Epithelial cell of proximal tubule (primary cell): ENCODE measurements at regions not wholly inside any gene's neighbourhood (a gene's known extent, or its start where the extent isn't known, plus 50 kb on each side); places are given as distances from the start of the nearest gene placed in this dataset.
"Not testable (repeated sequence)": the region's sequence is repeated elsewhere in the genome, so short reads cannot be mapped to it uniquely, and the experiment has no call there.

ENCODE experiments used
- DNase-seq: peaks from one replicate; pipeline ENCODE4 v3.0.0-alpha.2; 2011; ENCODE audit warnings: low read depth
- H3K4me3 ChIP-seq: 2 replicates; pipeline ENCODE4 v1.5.1; 2011; ENCODE audit warnings: low read depth, mild to moderate bottlenecking, low read length
- TF ChIP-seq, protein P1 (sequence below): conservative IDR thresholded peaks from 2 replicates; pipeline ENCODE4 v1.5.1; 2012; ENCODE audit warnings: low read depth, mild to moderate bottlenecking, low read length

GRCh38 chr10:81215498-81215897, 659.5 kb upstream of the NRG3 start:
- DNase-seq: no peak
- TF ChIP-seq, protein P1, sequence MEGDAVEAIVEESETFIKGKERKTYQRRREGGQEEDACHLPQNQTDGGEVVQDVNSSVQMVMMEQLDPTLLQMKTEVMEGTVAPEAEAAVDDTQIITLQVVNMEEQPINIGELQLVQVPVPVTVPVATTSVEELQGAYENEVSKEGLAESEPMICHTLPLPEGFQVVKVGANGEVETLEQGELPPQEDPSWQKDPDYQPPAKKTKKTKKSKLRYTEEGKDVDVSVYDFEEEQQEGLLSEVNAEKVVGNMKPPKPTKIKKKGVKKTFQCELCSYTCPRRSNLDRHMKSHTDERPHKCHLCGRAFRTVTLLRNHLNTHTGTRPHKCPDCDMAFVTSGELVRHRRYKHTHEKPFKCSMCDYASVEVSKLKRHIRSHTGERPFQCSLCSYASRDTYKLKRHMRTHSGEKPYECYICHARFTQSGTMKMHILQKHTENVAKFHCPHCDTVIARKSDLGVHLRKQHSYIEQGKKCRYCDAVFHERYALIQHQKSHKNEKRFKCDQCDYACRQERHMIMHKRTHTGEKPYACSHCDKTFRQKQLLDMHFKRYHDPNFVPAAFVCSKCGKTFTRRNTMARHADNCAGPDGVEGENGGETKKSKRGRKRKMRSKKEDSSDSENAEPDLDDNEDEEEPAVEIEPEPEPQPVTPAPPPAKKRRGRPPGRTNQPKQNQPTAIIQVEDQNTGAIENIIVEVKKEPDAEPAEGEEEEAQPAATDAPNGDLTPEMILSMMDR: no peak

DNA sequence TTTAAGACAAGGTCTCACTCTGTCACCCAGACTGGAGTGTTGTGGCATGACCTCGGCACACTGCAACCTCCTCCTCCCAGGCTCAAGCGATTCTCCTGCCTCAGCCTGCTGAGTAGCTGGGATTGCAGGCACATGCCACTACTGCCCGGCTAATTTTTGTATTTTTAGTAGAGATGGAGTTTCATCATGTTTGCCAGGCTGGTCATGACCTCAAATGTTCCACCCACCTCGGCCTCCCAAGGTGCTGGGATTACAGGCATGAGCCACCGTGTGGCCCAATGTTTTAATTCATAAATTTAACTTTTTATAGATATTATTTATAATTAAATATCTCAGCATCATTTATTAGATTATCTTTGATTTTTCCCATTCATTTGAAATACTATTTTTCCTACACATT, 658.0 kb upstream of the NRG3 start:
- TF ChIP-seq, protein P1: no peak
- DNase-seq: no peak
- H3K4me3 ChIP-seq: no peak overlapping the region

More at GRCh38 chr10:81215498-81215897, 659.5 kb upstream of the NRG3 start:
- H3K4me3 ChIP-seq: no peak overlapping the region

- TF ChIP-seq, protein P1: no peak
- H3K4me3 ChIP-seq: no peak overlapping the region
- no peak for DNase-seq
These were observed 656.7 kb upstream of the NRG3 start for GRCh38 chr10:81218307-81218706.

GRCh38 chr10:81219758-81220157, 655.2 kb upstream of the NRG3 start:
- no peak overlapping the region for H3K4me3 ChIP-seq
- TF ChIP-seq, protein P1: no peak
- no peak for DNase-seq

DNA sequence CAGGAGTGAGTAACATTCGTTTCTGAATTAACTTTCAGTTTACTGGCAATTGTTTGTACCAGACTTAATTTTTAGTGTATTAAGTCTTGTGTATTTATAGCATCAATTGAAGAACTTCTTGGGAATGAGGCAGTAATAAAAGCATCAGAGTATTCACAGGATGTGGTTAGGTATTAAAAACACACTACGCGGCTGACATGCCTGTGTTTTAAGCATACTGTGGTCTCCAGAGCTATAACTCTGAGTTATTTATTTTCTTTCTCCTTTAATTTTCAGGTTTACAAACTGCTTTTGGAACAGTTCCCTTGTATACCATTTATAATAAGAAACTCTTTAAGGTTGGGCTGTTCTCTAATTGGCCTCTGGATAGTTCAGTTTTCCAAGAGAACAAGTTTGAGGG, 626.1 kb upstream of the NRG3 start:
- no peak overlapping the region for H3K4me3 ChIP-seq
- no peak for DNase-seq
- TF ChIP-seq, protein P1: no peak

DNA sequence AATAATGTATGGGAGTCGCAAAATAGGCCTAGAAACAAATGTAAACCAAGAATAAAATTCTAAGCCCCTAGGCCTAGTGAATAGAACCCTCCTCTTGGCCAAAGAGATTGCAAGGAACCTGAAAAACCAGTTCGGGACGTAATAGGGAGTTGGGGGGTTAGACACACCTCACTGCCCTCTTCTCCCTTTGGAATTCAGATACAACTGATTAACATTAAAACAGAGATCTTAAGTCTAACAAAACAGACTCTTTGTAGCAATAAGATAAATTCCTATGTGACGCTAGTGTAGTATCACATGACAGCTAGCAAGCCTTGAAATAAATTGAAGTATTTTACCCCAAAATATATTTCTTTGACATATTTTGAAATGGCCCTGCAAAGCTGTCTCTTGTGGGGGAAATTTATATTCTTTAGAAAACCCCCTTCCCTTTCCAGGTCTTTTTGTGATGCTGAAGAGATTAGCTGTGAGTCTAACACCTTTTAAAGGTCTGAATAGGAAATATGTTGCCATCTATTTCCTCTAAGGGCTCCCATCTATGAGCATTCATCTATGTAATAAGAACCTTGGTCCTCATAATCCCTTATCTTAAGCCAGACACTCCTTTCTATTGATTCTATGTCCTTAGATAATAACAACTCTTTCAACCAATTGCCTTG, 623.4 kb upstream of the NRG3 start:
- TF ChIP-seq, protein P1: no peak
- H3K4me3 ChIP-seq: no peak overlapping the region
- DNase-seq: no peak

DNA sequence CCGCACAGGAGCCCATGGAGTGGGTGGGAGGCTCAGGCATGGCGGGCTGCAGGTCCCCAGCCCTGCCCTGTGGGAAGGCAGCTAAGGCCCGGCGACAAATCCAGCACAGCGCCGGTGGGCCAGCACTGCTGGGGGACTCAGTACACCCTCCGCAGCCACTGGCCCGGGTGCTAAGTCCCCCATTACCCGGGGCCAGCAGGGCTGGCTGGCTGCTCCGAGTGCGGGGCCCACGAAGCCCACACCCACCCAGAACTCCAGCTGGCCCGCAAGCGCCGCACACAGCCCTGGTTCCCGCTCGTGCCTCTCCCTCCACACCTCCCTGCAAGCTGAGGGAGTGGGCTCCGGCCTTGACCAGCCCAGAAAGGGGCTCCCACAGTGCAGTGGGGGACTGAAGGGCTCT, 610.0 kb upstream of the NRG3 start:
- not testable (repeated sequence) for H3K4me3 ChIP-seq, DNase-seq
